HG02678 (cell line): ENCODE measurements at regions not wholly inside any gene's neighbourhood (a gene's known extent, or its start where the extent isn't known, plus 50 kb on each side); places are given as distances from the start of the nearest gene placed in this dataset.

Experiments
- ATAC-seq: cut with Tn5 transposase; IDR thresholded peaks from one replicate; pipeline ENCODE4 v1.9.1; 2021; ENCODE audit warnings: mild to moderate bottlenecking, moderate library complexity; ENCODE audit not compliant: unreplicated experiment

DNA sequence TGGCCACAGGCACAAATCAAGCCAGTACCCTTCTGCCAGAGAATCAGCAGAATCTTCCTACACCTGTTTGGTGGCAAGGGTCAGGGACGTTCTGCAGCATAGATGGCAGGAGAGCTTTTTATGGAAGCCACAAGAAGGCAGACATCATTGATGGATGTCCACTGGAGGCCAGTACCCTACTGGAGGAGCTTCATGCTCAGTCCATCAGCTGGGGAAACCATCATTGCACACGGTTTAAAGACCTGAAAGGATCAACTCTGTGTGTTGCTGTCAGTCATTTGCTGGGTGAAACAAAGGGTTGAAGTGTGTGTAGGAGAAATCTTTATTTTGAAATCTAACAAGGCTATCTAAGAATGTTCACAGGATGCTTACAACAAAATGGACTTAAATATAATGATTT, 158.9 kb upstream of the SASH1 start:
- no peak for ATAC-seq

DNA sequence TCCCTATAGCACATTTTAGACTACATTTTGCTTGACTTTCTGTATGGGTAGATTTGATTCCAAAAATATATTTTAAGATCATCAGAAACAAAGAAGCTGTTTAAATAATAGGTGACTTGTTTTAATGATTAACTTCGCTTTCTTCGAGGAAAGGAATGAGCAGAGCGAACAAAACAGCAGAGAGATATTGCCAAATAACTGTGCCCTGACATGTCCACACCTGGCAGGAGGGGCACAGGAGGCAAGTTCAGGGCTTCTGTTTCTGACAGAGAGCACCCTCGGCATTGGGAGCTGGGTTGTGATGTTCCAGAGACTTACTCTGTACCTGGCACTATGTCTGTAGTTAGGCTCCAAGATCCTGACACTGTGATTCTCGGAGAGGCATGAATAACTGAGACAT, 155.7 kb upstream of the SASH1 start:
- no peak for ATAC-seq

DNA sequence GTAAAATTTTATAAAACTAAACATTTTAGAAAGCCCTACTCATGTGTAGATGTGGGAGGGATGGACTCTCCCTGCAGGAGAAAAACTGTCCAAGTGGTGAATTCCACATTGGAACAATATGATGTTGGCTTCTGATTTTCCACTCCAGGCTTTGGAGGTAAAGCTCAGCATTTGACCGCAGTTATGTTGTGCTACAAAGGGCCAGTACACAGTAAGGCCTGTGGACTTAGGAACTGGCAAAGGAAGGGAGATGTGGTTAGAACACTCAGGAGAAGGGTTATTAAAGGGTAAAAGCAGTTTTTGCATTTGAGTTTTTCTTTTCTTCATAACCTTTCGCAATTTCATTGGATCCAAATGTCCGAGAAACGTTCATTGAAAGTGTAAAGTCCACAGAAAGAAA, 150.3 kb upstream of the SASH1 start:
- ATAC-seq = no peak

DNA sequence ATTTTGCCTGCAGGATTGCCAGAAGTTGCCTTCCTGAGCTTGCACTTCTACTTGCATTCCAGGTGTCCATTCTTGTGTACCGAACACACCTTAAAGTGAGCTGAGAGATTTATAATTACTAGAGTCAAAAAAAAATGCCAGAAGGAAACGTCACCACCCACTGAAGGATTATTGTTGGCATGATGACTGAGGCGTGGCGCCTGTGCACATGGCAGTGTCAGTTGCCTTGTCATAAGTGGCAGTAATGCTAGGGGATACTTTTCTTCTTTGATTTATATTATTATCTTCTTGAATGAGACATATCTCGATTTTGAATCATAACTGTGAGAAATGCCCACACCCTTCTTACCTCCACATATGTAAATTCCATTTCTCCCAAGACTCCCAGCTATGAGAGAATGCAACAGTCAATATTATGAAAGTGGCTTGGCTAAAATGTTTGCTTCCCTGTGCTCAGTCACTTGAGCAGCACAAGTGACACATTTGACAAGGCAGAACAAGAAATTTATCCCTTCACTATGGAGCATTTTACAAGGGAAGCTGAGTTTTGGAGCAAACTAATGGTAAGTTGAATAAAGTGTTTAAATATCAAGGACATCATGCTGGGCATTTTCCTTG, 149.5 kb upstream of the SASH1 start:
- no peak for ATAC-seq

DNA sequence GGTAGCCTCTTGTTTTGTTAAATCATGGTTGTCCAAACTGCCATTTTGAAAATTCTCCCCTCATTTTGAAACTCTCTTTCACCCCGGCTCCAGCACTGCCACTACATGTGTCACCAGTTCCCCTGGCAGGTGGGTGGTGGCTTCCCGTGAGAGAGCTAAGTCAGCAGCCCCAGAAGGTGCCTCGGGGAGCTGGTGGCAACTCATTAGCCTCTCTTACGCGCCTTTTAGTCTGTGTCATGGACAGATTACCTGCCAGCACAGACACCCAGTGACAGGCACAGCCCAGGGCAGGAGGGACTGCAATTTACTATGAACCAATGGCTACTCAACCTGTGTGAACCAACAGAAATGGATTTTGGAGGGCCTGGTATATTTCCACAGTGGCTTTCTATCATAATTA, 147.1 kb upstream of the SASH1 start:
- ATAC-seq = no peak

DNA sequence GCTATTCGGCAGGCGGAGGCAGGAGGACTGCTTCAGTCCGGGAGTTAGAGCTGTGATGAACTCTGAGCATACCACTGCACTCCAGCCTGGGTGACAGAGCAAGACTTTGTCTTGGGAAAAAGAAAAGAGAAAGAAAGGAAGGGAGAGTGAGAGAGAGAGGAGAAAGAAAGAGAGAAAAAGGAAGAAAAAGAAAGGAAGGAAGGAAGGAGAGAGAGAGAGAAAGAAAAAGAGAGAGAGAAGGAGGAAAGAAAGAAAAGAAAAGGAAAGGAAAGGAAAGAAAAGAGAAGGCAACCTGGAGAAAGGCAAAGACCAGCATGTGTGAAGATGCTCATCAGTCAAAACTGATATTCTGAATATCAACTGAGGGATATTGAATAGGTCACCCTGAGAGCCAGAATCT, 143.1 kb upstream of the SASH1 start:
- ATAC-seq = no peak

DNA sequence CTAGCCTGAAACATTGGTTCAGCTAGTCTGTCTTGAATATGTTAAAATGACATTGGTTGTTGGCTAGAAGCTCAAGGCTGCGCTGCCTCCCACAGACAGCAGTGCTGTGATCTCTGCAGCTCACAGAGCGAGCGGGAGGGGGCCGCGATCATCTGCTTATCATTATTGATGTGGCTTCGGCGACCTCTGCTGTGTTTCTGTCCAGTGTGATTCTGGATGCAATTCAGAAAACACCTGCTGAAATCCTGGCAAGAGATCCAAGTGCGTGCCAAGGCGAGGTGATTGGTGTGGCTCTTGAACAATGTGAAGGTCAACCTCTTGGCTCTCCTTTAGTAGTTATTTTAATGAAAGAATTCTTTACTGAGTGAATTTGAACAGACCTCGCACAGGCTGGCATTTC, 142.3 kb upstream of the SASH1 start:
- no peak for ATAC-seq

DNA sequence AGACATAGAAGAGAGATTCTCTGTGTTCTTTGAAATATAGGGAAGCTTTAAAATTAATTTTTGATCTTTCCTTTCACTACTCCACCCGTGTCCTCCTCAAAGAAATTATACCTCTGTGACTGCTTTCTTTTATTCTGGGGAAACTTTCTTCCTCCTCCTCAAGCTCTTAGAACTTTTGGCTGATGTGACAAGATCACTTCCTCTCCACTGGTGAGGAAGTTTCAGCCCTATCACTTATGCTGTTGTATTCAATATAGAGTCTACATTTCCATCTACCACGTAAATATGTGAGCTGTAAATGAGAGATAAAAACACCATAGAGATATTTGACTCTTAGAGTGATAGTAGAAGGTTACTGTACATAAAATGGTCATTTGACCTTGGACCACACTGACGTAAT, 141.9 kb upstream of the SASH1 start:
- no peak for ATAC-seq

DNA sequence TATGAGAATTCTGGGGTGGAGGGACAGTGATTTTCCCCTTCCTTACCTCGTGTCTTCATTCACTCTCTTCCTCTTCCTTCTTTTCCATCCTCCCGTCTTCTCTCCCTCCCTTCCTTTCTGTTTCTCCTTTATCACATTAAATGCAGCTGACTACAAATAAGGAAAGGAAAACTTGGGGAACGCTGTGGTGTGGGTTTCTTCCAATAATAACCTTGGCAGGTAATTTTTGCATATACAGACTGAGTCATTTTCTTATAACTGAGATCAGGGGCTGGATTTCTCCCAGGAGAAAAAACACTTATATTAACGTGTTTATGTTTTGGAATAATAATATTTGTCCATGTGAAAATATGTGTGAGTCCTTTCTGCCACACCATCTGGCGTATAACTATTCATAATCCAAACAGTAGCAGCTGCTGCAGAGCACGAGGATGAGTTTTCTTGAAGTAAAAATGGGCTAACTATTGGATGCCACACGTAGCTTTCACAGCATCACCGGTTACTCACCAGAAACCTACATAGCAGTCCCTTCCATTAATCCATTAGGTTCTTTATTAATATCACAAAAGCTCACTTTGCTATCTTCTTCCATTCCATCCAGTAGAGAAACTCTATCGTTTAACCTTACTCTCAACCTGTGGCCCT, 139.2 kb upstream of the SASH1 start:
- ATAC-seq = no peak

DNA sequence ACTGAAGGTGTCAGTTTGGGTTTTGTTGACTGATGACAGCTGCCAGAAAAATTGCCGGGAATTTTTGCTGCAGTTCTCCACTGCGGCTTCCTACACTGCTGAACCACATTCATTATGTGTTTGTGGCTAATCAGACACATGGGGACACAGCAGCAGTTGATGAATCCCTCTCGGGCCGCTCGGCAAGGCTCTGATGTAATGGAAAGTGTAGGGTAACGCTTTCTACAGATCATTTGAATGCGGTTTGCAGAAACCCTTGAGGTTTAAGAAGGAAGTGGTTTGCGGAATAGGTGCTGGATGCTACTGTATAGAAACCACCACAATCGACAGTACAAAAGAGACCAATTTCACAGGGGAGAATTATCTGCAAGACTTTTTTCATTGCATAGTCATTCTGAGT, 138.7 kb upstream of the SASH1 start:
- peak; percentile 99 for ATAC-seq

DNA sequence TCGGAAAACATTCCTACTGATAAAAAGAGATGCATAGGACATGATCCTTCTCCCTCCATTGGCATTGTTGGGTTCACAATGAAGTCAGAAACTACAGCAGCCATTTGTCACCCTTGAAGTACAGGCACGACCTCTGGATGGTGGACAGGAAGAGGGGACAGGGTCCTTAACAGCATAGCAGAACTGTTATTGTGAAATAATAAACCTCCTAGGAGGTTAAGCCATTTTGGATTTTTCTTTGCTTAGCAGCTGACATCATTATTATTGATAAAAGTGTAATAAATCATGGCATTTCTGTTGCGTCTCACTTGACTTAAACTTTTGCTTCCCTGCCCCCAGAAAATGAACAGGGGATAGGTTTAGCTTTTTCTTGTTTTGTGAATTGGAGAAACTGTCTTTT, 134.3 kb upstream of the SASH1 start:
- no peak for ATAC-seq

DNA sequence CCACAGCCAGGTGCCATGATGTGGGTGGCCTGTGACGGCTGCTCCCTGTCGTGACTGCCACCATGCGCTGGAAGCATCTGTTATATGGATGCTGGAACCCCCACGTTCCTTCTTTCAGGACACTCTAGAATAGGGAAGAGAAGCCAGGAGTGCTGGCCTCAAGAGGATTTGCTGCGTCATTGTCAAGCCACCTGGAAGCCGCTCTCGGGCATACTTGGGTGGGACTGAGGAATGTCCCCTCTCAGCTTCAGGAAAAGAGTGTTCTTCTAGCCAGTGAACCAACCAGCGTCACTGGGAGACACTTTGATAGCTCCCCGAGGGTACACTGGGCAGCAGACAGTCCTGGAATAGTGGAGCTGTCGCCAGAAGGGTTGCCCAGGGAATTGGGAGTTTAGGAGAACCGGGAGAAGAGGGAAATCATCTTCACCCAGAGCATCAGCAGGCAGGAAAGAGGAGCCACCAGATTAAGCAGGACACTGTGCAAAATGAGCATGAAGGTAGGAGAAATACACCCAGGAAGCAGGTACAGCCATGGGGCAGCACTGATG, 130.8 kb upstream of the SASH1 start:
- ATAC-seq = no peak

DNA sequence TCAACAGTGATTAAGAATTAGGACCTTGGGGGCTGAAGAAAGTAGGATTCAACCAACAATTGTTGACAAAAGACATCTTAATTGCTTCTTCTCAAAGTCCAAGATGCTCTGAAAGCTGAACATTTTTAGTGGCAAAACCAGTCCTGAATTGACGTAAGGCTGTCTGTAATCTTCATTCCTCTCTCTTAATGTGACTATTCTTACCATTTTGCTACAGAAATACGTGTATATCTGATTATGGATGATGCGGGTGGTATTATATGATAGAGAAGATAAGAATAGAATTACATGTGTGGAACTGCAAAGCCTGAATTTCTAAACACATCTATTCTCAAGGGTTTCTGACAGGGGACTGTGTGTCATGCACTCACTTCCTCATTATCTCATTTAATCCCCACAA, 130.3 kb upstream of the SASH1 start:
- no peak for ATAC-seq

DNA sequence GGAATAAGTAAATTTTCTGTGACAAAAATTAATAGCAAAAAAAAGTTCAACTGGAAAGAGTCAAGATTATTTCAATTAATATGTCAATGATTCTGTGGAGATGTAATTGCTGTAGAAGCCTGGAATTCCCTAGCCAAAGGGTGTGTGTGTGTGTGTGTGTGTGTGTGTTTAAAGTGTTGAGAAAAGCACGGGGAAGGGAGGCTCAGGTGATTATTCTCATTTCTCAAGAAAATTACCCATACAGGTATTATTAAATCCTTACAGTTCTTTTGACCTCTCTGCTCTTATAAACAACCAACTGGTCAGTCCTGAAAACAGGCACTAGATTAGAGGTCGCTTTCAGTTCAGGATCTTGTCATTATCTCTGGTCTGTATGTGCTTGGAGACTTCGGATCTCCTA, 129.3 kb upstream of the SASH1 start:
- no peak for ATAC-seq

DNA sequence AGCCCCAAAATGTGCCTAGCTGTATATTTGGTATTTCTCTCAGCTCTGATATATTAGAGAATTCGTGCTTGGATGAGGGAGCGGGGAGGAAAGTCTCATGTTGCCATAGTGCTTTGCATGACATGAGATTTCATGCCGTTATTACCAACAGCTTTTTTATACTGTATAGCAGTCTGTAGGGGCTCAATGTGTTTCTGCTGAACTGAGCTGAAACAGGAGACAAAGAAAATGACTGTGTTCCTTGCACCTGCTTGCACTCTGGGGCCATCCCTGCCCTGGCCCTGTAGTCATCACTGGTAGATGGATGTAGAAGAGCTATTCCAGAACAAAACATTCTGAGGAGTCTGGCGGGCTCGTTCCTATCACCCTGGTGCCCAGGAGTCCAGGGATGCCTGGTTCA, 128.0 kb upstream of the SASH1 start:
- no peak for ATAC-seq

DNA sequence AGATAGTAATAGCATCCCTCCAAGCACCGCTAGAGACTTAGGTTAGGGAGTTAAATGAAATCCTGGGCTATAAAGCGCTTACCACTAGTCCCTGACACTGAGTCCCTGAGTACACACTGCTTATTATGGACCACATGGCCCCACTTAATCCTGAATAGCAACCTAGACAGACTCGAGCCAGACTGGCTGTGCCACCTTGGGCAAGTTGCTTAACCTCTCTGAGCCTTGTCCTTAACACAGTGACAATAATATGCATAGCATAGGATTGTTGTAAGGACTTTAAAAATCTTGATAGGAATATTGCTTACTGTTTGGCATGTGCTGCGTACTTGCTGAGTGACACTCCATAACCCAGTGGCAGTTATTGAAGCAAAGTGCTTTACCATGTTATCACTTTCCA, 125.6 kb upstream of the SASH1 start:
- no peak for ATAC-seq

DNA sequence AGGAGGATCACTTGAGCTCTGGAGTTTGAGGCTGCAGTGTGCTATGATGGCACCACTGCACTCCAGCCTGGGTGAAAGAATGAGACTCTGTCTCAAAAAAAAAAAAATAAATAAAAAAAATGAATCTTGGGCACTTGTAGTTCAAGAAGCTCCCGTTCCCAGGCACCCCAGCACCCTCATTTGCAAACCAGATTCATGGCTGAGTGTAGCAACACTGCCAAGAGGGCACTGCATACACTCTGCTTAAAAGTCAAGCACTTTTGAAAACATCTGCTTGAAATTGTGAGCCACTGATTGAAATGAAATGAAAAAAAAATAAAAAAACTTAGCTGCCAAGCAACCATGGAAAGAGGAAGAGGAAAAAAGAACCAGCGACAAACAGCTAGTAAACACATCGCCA, 124.7 kb upstream of the SASH1 start:
- no peak for ATAC-seq

DNA sequence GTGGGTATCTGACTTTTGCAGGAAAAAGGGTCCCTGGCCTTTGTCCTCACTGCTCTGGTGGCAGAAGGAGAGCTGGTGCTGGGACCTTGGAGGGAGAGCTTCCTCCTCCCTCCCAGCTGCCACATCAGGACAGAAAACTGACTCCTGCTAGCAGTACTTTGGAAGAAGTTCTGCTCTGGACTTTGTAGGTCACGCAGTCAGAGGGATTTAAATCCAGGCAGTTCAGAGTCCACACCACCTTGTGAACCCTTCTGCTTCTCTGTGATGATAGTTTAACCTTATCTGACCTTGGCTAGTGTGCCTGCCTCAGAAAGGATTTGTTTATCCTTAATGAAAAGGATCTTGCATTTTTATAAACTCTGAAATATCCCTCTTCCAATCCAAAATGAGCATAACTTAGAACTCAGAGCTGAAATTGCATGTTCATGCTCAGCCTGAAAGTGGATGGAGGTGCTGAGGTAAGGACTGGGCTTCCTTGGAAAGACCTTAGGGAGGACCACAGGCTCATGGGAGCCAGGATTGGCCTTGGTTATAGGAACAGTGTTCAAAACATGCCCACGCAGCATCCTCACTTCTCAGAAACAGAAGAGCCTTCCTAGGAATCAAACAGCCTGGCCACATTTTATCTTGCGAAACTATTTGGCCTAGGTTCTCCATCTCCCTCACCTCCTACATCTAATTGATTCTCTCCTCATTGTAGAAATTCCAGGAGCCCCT, 123.9 kb upstream of the SASH1 start:
- ATAC-seq = no peak

DNA sequence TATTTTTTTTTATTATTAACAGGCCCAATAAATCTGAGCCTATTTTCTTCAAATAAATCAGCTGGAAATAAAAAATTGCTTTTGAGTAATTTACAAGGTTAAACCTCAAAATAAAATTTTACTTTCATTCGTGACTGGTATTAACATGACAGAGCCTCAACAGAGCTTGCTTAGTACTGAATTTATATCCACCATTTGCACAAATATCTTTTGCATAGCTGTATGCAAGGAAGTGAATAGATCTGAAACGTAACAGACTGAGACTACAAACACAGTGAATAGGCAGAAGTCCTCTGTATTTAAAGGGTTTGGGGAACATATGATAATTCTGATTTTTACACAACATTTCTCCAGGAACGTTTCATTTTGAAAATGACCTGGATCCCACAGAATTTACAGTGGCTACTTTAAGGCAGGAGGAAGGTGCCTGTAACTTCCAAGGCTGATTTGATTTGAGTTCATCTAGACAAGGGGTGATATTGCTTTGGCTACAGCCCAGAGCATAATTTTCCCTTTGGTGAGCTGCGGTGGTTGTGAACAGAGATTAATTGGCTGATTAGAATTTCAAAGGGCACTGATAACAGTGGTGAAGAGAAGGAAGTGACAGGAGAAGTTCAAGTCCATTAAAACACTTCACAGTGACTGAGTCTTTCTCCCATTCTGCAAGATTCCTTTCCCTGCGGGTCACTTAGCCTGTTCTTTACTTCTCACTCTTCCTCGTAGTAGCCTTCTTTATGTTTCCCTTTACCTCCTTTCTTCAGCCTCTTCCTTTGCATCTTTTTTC, 121.2 kb upstream of the SASH1 start:
- no peak for ATAC-seq

DNA sequence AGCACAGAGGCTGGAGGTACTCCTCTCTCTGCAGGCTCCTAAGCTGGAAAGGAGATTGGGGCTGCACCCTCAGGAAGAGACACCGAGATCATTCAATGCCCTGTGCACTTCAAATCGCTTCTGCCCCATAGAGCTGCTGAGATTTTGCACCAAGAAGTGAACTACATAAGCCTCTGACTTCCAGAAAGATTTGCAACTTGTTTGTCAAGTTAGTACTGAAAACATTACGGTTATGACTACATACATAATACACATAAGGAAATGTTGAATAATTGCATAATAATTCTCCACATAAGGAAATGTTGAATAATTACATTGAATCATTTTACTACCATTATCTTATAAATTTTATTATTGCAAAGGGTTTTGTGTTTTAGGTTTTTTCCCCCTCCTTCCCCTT, 120.3 kb upstream of the SASH1 start:
- no peak for ATAC-seq

DNA sequence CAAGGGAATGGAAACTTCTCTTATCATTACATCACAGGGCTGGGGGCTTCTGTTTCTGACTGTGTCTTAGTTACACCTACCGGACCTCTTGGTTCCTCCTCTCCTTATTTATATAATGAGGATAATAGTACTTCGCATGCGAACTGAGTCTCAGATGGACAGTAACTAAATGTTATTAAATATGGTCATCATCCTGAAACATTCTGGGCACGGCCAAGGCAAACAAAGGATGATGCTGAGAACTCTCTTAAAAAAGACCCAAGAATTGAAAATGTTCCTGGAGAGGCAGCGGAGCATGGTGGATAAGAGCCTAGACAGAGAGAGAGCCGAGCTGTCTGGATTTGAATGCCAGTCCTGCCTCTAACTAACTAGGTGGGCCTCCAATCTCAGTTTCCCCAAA, 119.8 kb upstream of the SASH1 start:
- no peak for ATAC-seq
